ENCODE measurements at regions not wholly inside any gene's neighbourhood (a gene's known extent, or its start where the extent isn't known, plus 50 kb on each side); places are given as distances from the start of the nearest gene placed in this dataset.

DNA sequence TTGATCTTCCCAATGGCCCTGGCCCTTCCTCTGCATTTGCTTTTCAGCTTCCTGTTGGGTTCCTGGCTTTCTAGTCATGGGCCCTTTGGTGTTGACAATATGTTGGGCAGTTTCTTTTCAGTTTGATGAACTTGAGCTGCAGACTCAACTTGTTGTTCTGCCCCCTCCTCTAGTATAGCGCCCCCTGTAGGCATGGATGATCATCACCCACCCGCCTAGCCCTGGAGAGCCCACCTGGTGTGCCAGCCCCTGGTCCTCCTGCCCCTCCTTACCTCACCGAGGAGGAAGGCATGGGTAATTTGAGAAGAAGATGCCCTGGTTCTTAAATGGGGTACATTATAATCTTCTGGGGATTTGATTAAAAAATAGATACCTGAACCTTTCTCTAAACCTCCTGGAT, 271.2 kb downstream of the SNX10 start:
- H3K27ac Mint-ChIP-seq = no peak overlapping the region
- H3K4me3 Mint-ChIP-seq = no peak overlapping the region
- no peaks in the 10 kb centered on the region for H3K9me3 Mint-ChIP-seq
- no peaks in the 10 kb centered on the region for H3K4me1 Mint-ChIP-seq (ENCODE audit: low read depth)
- peaks cover 16% of the 10 kb centered on the region for H3K27me3 Mint-ChIP-seq
- no peaks in the 10 kb centered on the region for H3K36me3 Mint-ChIP-seq (ENCODE audit: low read depth)

DNA sequence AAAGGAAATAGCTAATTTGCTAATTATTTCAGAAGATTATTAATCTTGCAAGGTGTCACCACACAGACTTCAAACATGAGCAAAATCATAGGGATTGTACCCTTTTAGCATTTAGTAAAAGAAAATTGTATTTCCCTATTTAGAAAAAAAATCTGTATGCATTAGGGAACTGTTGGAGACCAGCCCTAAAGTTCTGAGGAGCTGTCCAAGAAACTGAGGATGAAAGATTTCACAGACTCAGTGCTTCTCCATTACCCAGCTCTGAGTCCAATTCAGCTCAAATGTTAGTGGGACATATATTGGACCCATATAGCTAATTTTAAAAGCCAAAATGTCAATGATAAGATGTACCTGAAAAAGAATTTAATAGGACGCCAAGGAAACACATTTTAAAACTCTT, 271.7 kb downstream of the SNX10 start:
- Mint-ChIP-seq H3K36me3 (ENCODE audit: low read depth) (no peaks in the 10 kb centered on the region), H3K4me3 (no peak overlapping the region), H3K4me1 (ENCODE audit: low read depth) (no peaks in the 10 kb centered on the region), H3K27me3 (peaks cover 19% of the 10 kb centered on the region), H3K9me3 (no peaks in the 10 kb centered on the region), H3K27ac (no peak overlapping the region)

DNA sequence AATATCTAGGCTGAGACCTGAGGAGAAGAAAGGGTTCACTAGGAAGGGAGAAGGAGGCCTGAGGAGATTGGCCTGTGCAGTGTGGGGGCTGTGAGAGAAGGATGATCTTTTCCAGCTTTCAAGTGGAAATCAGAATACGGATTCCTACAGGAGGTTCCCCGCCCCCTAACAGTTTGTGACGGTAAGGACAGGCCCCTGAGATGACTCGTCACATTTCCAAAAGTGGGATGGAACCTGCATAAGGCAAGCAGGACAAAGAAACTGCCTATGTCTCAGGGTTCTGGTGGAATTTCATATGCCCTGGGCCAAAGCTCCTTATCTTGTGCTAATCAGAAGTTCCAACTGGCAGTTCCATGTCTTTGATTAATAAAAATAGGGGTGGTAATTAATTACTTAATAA, 275.6 kb downstream of the SNX10 start:
- Mint-ChIP-seq H3K36me3 (ENCODE audit: low read depth) (no peaks in the 10 kb centered on the region), H3K27ac (no peak overlapping the region), H3K27me3 (peaks cover 18% of the 10 kb centered on the region)

DNA sequence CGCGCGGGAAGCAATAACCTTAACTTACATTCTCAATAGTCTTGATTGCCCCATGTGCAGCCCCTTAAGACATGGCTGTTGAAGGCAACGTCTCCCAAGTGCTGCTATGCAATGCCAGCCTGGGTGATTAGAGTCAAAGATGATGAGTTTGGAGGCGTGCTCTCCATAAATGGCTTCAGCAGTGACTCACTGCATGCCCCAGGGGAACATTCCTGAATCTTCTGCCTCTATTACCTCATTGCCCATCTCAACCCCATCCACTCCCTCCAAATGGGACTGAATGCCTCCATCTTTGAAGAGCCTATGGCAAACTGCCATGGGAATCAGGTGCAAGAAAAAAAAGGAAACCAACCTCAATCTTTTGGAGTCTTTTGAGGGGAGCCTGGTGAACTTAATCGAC, 282.8 kb downstream of the SNX10 start:
- peaks cover 24% of the 10 kb centered on the region for H3K27me3 Mint-ChIP-seq
- no peak overlapping the region for H3K27ac Mint-ChIP-seq
- H3K4me3 Mint-ChIP-seq = no peak overlapping the region
- no peaks in the 10 kb centered on the region for H3K36me3 Mint-ChIP-seq (ENCODE audit: low read depth)
- no peaks in the 10 kb centered on the region for H3K9me3 Mint-ChIP-seq
- H3K4me1 Mint-ChIP-seq (ENCODE audit: low read depth) = no peaks in the 10 kb centered on the region

More for the DNA sequence above, 275.6 kb downstream of the SNX10 start:
- Mint-ChIP-seq H3K9me3 (no peaks in the 10 kb centered on the region), H3K4me3 (no peak overlapping the region), H3K4me1 (ENCODE audit: low read depth) (no peaks in the 10 kb centered on the region)

DNA sequence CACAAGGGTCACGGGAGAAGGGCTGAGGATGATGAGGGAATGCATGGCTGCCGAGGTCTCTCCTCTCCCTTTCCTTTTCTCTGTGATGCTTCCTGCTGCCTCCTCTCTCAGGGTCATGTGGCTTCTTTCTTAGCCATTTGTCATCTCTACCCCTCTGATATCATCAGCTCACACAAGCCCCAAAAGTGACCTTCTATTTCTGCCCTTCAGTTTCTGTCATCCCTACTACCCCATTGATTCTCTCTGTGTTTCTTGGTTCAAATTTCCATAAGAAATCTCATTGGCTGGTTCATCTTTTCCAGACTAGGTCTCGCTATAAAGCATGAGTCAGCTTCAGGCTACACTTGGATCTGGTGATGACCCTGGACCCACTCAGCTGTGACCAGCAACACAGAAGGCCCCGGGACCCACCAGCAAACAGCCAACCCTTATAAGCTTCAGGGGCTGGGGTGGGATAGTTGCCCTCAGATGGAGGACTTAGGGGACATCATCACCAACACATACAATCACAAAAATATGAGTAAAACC, 284.3 kb downstream of the SKAP2 start:
- Mint-ChIP-seq H3K27ac (no peak overlapping the region), H3K4me3 (no peak overlapping the region), H3K27me3 (peaks cover 39% of the 10 kb centered on the region), H3K36me3 (ENCODE audit: low read depth) (no peaks in the 10 kb centered on the region), H3K9me3 (no peaks in the 10 kb centered on the region), H3K4me1 (ENCODE audit: low read depth) (no peaks in the 10 kb centered on the region)

DNA sequence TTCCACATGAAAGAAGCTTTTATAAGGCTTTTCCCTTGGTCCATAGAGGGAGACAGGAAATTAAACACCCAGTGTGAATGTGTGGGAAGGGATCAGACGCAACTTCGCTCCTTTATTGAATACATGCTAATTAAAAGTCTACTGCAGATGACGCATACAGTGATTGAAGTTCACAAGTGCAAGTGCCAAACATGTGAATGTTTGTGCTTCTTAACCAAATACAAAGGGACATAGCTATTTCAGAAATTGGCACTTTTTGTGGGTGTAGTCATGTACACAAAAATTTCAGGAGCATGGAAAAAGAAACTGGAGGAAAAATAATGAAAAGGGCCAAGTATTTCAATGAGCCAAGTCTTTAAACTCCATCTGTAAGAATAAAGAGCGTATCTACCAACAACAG, 283.7 kb downstream of the SKAP2 start:
- H3K4me3 Mint-ChIP-seq = no peak overlapping the region
- H3K4me1 Mint-ChIP-seq (ENCODE audit: low read depth) = no peaks in the 10 kb centered on the region
- H3K27ac Mint-ChIP-seq = no peak overlapping the region
- peaks cover 39% of the 10 kb centered on the region for H3K27me3 Mint-ChIP-seq
- H3K36me3 Mint-ChIP-seq (ENCODE audit: low read depth) = no peaks in the 10 kb centered on the region
- H3K9me3 Mint-ChIP-seq = no peaks in the 10 kb centered on the region

DNA sequence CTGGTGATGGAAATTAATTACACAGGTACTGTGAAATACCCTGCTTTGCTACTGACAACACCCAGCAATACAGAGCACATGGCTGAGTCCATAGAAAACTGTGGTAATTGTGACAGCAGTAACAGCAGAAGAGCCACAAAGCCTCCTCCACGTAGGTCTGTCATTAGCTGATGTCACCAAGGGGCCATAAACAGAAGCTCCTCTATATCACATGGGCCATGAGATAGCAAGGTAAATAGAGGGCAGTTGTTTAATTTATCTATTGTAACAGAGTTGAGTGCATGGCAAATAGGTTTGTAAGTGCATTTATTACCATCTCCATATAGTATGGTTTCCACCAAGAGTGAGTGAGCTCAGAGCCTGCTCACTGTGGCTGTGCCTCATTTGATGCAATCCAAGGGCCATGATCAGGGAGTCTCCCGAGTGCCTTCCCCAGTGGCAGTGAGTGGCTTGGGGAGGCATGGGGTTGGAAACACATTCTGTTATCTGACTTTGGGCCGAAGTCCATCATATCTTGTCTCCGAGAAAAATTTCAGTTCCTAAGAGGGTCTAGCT, 281.2 kb downstream of the SKAP2 start:
- Mint-ChIP-seq H3K27me3 (peaks cover 30% of the 10 kb centered on the region), H3K27ac (no peak overlapping the region), H3K4me3 (no peak overlapping the region), H3K36me3 (ENCODE audit: low read depth) (no peaks in the 10 kb centered on the region), H3K4me1 (ENCODE audit: low read depth) (no peaks in the 10 kb centered on the region), H3K9me3 (no peaks in the 10 kb centered on the region)

DNA sequence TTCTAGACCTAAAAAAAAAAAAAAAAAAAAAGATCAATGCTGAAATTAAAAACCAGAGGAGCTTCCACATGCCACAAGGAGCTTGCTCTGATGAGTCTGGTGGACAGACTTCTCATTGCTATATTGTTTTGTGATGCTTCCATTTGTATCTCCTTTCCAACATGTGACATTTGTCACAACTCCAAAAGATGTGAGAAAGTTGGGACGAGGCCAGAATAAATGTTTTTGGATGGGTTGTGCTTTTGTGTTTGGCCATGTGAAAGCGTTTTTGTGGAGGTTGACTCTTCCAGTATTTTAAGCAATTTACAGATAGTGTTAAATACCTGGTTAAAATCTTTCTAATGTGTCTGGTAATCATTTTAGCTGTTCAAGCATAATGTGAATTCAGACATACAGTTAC, 280.1 kb downstream of the SKAP2 start:
- no peaks in the 10 kb centered on the region for H3K4me1 Mint-ChIP-seq (ENCODE audit: low read depth)
- H3K4me3 Mint-ChIP-seq = no peak overlapping the region
- H3K36me3 Mint-ChIP-seq (ENCODE audit: low read depth) = no peaks in the 10 kb centered on the region
- no peaks in the 10 kb centered on the region for H3K9me3 Mint-ChIP-seq
- no peak overlapping the region for H3K27ac Mint-ChIP-seq
- H3K27me3 Mint-ChIP-seq = peaks cover 27% of the 10 kb centered on the region

DNA sequence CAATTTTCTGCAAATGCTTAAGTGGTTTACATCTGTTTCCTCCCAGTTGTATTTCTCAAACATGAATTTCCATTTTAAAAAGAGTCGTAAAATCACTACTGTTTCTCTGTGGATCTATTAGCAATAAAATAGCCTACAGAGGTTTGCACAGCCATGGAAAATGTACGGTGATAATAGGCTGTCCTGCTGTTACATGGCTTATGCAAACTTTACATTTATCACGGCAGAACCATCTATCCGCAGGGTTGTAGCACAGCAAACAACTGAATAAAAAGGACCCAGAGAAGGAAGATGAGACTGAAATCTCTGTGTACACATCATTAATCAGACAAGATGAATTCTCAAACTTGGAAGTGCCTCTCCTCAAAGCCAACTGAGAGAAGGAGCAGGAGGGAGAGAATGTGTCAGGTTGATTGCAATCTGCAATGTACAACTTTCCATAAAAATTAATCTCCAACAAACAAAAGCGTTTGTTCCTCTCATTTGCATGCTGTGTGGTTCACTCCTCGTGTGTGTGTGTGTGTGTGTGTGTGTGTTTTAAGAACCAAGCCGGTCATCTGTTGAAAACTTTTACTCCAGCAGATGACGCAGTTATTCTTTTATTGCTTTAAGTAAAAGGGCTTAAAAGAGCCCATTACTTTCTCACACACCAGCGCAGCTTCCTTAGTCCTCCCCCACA, 279.3 kb downstream of the SKAP2 start:
- Mint-ChIP-seq H3K27ac (no peak overlapping the region), H3K27me3 (peaks cover 20% of the 10 kb centered on the region), H3K9me3 (no peaks in the 10 kb centered on the region), H3K4me1 (ENCODE audit: low read depth) (no peaks in the 10 kb centered on the region), H3K36me3 (ENCODE audit: low read depth) (no peaks in the 10 kb centered on the region), H3K4me3 (no peak overlapping the region)

DNA sequence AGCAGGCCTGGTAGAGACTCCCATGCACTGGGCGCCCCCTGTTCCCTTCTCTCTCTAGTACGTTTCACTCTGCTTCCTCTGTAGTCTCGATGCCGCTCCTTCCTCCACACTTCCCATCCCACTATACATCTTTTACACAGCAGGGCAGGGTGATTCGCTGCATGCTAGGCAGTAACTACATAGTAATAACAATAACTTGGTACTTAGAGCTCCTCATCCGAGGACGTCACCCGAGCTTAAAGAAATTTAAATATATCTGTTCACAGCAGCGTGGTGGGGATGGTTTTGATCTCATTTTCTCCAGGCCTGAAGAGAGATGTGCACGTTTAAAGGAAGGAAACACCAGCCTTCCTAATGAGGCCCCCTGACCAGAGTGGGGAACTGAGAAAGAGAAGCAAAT, 276.9 kb downstream of the SKAP2 start:
- H3K9me3 Mint-ChIP-seq = no peaks in the 10 kb centered on the region
- no peaks in the 10 kb centered on the region for H3K36me3 Mint-ChIP-seq (ENCODE audit: low read depth)
- no peaks in the 10 kb centered on the region for H3K4me1 Mint-ChIP-seq (ENCODE audit: low read depth)
- H3K27me3 Mint-ChIP-seq = peaks cover 7% of the 10 kb centered on the region
- no peak overlapping the region for H3K4me3 Mint-ChIP-seq
- H3K27ac Mint-ChIP-seq = no peak overlapping the region

DNA sequence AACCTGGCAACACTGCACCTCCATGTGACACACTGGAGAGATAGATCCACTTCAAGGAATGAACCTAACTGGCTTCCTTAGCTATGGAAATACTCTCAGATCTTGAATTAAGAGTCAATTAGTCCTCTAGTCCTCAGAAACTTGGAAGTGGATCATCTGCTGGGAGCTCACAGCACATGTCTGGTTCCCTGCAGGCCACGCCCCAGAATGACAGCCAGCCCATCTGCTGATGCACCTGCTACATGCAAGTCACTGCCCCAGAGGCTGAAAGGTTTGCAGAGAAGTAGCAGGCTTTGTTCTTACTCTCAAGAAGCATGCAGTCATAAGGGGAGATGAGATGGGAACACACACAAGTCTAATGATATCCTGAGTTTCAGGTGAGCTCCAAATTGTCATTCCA, 275.9 kb downstream of the SKAP2 start:
- Mint-ChIP-seq H3K36me3 (ENCODE audit: low read depth) (no peaks in the 10 kb centered on the region), H3K27me3 (peaks cover 3% of the 10 kb centered on the region), H3K27ac (no peak overlapping the region), H3K4me1 (ENCODE audit: low read depth) (no peaks in the 10 kb centered on the region), H3K9me3 (no peaks in the 10 kb centered on the region), H3K4me3 (no peak overlapping the region)

DNA sequence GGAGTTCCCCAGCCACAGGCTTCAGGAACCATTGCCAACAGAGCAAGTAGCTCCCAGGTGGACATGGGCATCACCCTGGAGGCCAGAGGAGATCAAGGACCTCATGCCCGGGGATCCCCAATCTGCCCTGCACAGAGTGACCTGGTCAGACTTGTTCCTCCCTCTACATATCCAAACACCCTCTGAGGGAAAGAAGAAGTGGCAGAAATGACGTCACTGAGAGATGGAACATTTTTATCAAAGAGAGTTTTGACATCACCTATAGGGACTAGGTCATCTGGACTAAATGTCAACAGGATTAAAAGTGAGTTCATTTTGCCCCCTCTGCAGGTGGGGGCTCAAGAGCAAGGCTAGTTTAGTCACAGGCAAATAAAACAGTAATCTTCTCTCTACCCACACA, 273.7 kb downstream of the SKAP2 start:
- Mint-ChIP-seq H3K4me3 (no peak overlapping the region), H3K27ac (no peak overlapping the region), H3K27me3 (peaks cover 3% of the 10 kb centered on the region), H3K4me1 (ENCODE audit: low read depth) (no peaks in the 10 kb centered on the region), H3K9me3 (no peaks in the 10 kb centered on the region), H3K36me3 (ENCODE audit: low read depth) (no peaks in the 10 kb centered on the region)

DNA sequence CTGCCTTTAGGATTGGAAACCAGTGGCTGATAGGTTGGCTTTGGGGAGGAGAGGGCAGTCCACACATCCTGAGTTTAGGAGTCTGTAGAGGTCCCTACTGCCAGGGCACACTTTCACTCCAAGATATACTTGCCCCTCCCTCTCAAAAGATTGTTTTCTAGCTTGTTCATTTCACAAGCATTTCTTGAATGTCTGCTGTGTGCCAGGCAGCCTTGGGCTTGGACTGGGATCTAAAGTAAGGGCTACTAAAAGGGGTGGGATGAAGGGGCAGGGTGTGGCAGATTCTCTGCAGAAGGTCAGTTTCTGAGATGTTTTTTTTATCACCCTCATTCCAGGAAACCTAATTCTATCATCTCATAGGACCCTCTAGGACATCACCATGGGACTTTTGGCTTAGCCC, 272.4 kb downstream of the SKAP2 start:
- H3K9me3 Mint-ChIP-seq = no peaks in the 10 kb centered on the region
- H3K27ac Mint-ChIP-seq = no peak overlapping the region
- no peak overlapping the region for H3K4me3 Mint-ChIP-seq
- H3K27me3 Mint-ChIP-seq = peaks cover 3% of the 10 kb centered on the region
- H3K4me1 Mint-ChIP-seq (ENCODE audit: low read depth) = no peaks in the 10 kb centered on the region
- no peaks in the 10 kb centered on the region for H3K36me3 Mint-ChIP-seq (ENCODE audit: low read depth)

DNA sequence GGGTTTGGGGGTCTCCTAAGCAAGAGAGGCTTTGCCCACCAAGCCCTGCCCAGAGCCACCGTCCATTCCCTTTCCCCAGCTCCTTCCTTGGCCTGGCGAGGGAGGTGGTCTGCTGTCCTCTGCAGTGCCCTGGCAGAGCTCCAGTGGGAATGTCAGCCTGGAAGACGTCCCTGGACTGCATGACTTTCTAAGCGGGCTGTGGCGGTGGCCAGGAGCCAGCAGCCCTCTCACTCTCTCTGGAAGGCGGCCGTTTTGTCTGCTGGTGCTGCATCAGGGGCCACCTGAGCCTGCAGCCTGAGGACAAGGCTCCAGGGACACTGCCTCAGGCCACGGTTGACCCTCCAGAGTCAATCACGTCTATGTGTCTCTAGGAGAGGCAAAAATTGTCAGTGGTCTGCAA, 271.0 kb downstream of the SKAP2 start:
- Mint-ChIP-seq H3K4me3 (no peak overlapping the region), H3K27ac (no peak overlapping the region), H3K27me3 (peaks cover under 1% of the 10 kb centered on the region), H3K9me3 (no peaks in the 10 kb centered on the region), H3K4me1 (ENCODE audit: low read depth) (no peaks in the 10 kb centered on the region), H3K36me3 (ENCODE audit: low read depth) (no peaks in the 10 kb centered on the region)

DNA sequence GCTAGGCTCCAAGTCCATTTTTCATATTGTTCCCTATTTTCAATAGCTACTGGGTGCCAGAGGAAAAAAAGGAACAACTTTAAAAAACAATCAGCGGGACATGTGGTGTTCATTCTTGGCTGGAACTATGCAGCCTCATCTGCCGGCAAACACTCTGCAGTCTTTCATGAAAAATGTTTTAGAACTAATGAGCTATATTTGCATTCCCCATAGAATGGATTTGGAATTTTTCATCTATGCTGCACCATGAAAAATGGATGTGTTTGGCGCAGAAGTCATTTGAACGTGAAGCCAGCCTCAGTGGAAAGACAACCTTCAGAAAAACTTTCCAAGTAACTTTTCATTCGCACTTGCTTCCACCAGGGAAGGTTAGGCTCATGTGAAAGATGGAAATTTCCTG, 270.5 kb downstream of the SKAP2 start:
- H3K27me3 Mint-ChIP-seq = no peaks in the 10 kb centered on the region
- no peak overlapping the region for H3K4me3 Mint-ChIP-seq
- no peaks in the 10 kb centered on the region for H3K36me3 Mint-ChIP-seq (ENCODE audit: low read depth)

DNA sequence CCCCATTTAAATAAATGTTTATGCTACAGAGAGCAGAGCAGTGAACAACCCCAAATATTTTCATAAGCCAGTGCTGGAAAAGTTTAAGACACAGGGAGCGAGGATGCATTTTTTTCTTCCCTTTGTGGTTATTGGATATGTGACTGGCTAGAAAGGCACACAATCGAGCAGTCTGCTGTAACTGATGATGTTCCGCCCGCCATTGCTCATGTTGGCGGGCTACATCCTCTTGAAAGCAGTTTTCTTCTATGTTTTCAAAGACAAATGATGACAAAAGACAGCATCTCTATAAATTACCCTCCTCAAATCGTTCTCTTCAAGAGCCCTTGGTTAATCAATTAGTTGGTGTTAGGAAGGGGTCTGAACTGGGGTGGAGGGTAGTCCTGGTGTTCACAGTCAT, 269.8 kb downstream of the SKAP2 start:
- no peaks in the 10 kb centered on the region for H3K27me3 Mint-ChIP-seq
- H3K36me3 Mint-ChIP-seq (ENCODE audit: low read depth) = no peaks in the 10 kb centered on the region
- no peaks in the 10 kb centered on the region for H3K4me1 Mint-ChIP-seq (ENCODE audit: low read depth)
- no peak overlapping the region for H3K27ac Mint-ChIP-seq
- no peak overlapping the region for H3K4me3 Mint-ChIP-seq
- no peaks in the 10 kb centered on the region for H3K9me3 Mint-ChIP-seq

More for the DNA sequence above, 270.5 kb downstream of the SKAP2 start:
- Mint-ChIP-seq H3K9me3 (no peaks in the 10 kb centered on the region), H3K27ac (no peak overlapping the region), H3K4me1 (ENCODE audit: low read depth) (no peaks in the 10 kb centered on the region)
